Lung (tissue), 11 donors: ENCODE measurements at regions not wholly inside any gene's neighbourhood (a gene's known extent, or its start where the extent isn't known, plus 50 kb on each side); places are given as distances from the start of the nearest gene placed in this dataset.

ENCODE experiments used
- ATAC-seq: fragments of 200-7000 bp; cut with Tn5 transposase; one replicate; pipeline ENCODE4 v1.9.1; 2020; ENCODE audit warnings: moderate number of reproducible peaks; ENCODE audit not compliant: insufficient read depth, low FRiP score
- DNase-seq, 3 donors: peaks; one replicate each; pipeline ENCODE4 v3.0.0-alpha.2; 2013 to 2017
- H3K27ac ChIP-seq, 2 donors: one replicate each; pipeline ENCODE4 v1.5.1; 2013; ENCODE audit warnings: mild to moderate bottlenecking in 2 of 2, moderate library complexity in 2 of 2, control low read depth in 1 of 2, inconsistent platforms in 1 of 2, low read depth in 1 of 2, low read length in 1 of 2
- H3K27me3 ChIP-seq, 3 donors: one replicate each; pipeline ENCODE4 v1.5.1; 2013; ENCODE audit warnings: low read length in 2 of 3; ENCODE audit not compliant: control insufficient read depth in 3 of 3, insufficient read depth in 3 of 3
- H3K36me3 ChIP-seq, 4 donors: one replicate each; pipeline ENCODE4 v1.5.1; 2013; ENCODE audit warnings: low read length in 4 of 4, mild to moderate bottlenecking in 1 of 4, moderate library complexity in 1 of 4; ENCODE audit not compliant: control insufficient read depth in 4 of 4, insufficient read depth in 4 of 4
- H3K4me1 ChIP-seq, 5 donors: one replicate each; pipeline ENCODE4 v1.5.1; 2013; ENCODE audit warnings: low read length in 5 of 5, mild to moderate bottlenecking in 2 of 5, moderate library complexity in 1 of 5; ENCODE audit not compliant: control insufficient read depth in 5 of 5, insufficient read depth in 5 of 5
- H3K4me3 ChIP-seq: one replicate; pipeline ENCODE4 v1.5.1; 2013; ENCODE audit warnings: mild to moderate bottlenecking, control low read depth, moderate library complexity
- H3K9ac ChIP-seq, 2 donors: one replicate each; pipeline ENCODE4 v1.5.1; 2013; ENCODE audit warnings: low read length in 2 of 2, control low read depth in 1 of 2; ENCODE audit not compliant: insufficient read depth in 1 of 2
- H3K9me3 ChIP-seq, 4 donors: one replicate each; pipeline ENCODE4 v1.5.1; 2013; ENCODE audit warnings: low read length in 3 of 4, mild to moderate bottlenecking in 1 of 4, moderate library complexity in 1 of 4; ENCODE audit not compliant: control insufficient read depth in 4 of 4, insufficient read depth in 3 of 4
- CTCF ChIP-seq: IDR thresholded peaks from 2 replicates; pipeline ENCODE4 v1.5.1; 2012; ENCODE audit warnings: mild to moderate bottlenecking; ENCODE audit errors: control extremely low read depth, extremely low read depth
- WGBS, 2 donors: extraction: QIAGEN DNeasy Blood & Tissue Kit; methylation state at CpG; one replicate each; pipeline ENCODE4 v1.1.7; 2013; 5-methylcytosine and 5-hydroxymethylcytosine counted together
- donor health status: control.
- donor health status: control.
- donor health status: Bipolar disorder and iron deficiency.
- donor health status: healthy.
- donor health status: DM: yes; HTN: yes; CAD: no.

GRCh38 chr4:163611784-163612445, 117.4 kb downstream of the TMA16 start:
- 73 to 90% methylated on average over 2 of the region's 2 CpGs for WGBS, 2 donors
- Histone ChIP-seq H3K4me3 (no peak overlapping the region), H3K27ac (no peak overlapping the region), H3K36me3 (no peaks in the 10 kb centered on the region), H3K9me3 (no peaks in the 10 kb centered on the region), H3K4me1 (no peaks in the 10 kb centered on the region), H3K9ac (no peak overlapping the region), H3K27me3 (no peaks in the 10 kb centered on the region)
- ATAC-seq (no peak), DNase-seq (no peak)
- no peak for TF ChIP-seq CTCF

GRCh38 chr4:163612762-163613161, 118.3 kb downstream of the TMA16 start:
- no peaks in the 10 kb centered on the region for H3K9me3 ChIP-seq
- H3K27ac ChIP-seq = no peak overlapping the region
- no peak overlapping the region for H3K4me3 ChIP-seq
- TF ChIP-seq CTCF = no peak
- ATAC-seq (no peak), DNase-seq (no peak)
- H3K27me3 ChIP-seq = no peaks in the 10 kb centered on the region
- no peak overlapping the region for H3K9ac ChIP-seq
- H3K4me1 ChIP-seq = no peaks in the 10 kb centered on the region
- H3K36me3 ChIP-seq = no peaks in the 10 kb centered on the region

- DNase-seq (peak in 1 of 3 donors; percentile 11), ATAC-seq (peak; percentile 45)
- Histone ChIP-seq H3K4me3 (no peak overlapping the region), H3K9me3 (no peaks in the 10 kb centered on the region), H3K4me1 (no peaks in the 10 kb centered on the region), H3K9ac (no peak overlapping the region), H3K27ac (peak overlapping the region in 1 of 2 donors; percentile 47), H3K27me3 (no peaks in the 10 kb centered on the region), H3K36me3 (no peaks in the 10 kb centered on the region)
- 38 to 63% methylated on average over 3 of the region's 3 CpGs for WGBS, 2 donors
- TF ChIP-seq CTCF = no peak
Measured at GRCh38 chr4:163613383-163613782, 118.9 kb downstream of the TMA16 start.

GRCh38 chr4:163614866-163615265, 120.4 kb downstream of the TMA16 start:
- H3K27me3 ChIP-seq = no peaks in the 10 kb centered on the region
- H3K9ac ChIP-seq = no peak overlapping the region
- H3K9me3 ChIP-seq = no peaks in the 10 kb centered on the region
- 81 to 95% methylated on average over 3 of the region's 3 CpGs for WGBS, 2 donors
- ATAC-seq (no peak), DNase-seq (no peak)
- no peak overlapping the region for H3K4me3 ChIP-seq
- TF ChIP-seq CTCF = no peak
- no peak overlapping the region for H3K27ac ChIP-seq
- H3K36me3 ChIP-seq = no peaks in the 10 kb centered on the region
- no peaks in the 10 kb centered on the region for H3K4me1 ChIP-seq
